NCI-H2196 treated with DMSO at 0.1 percent for 48 hours (cell line): ENCODE measurements at regions not wholly inside any gene's neighbourhood (a gene's known extent, or its start where the extent isn't known, plus 50 kb on each side); places are given as distances from the start of the nearest gene placed in this dataset.
A peak's percentile ranks its signal among the peaks of the same experiment; 100 is the strongest.

ENCODE experiments used
- DNase-seq: peaks from one replicate; lab custom pipeline; 2025; ENCODE audit not compliant: unreplicated experiment; lab: John Stamatoyannopoulos, UW

DNA sequence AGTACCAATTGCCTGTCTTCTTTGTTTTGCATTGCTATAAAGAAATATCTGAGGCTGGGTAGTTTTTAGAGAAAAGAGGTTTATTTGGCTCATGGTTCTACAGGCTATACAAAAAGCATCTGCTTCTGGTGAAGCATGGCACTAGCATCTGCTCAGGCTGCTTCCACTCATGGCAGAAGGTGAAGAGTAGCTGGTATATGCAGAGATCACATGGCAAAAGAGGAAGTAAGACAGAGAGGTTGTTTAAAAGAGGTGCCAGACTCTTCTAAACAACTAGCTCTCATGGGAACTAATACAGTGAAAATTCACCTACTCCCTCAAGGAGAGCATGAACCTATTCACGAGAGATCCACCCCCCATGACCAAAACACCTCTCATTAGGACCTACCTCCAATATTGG, 56.7 kb upstream of the GUCA2B start:
- no peak for DNase-seq

DNA sequence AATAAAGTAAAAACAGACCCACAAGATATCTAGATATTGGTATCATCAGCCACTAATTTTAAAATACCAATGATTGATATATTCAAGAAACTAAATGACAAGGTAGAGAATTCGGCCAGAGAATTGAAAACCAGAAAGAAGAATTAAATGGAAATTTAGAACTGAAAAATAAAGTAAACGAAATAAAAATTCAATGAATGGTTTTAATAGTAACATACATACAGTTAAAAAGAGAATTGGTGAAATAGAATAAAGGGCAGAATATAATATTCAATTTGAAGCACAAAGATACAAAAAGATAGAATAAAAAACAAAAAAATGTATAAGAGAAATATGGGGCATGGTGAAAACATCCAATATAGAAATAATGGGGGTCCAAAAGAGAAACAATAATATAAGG, 64.0 kb upstream of the GUCA2B start:
- no peak for DNase-seq

DNA sequence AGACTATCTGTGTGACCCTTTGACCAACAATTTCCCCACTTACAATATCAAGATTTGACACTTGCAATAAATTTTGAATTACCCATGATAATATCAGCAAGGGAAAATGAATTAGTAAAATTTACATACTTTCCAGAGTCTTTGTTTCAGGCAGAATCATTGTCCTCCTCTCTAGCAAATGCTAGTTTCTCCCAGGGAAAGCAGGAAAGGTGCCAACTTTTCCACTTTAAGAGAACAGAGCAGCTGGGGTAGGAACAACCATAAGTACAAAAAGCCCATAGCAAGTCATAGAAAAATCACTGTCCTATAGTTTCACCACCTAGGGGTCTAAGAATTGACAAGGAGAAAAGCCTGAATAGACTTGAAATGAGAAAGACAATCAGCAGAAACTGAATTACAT, 67.1 kb upstream of the GUCA2B start:
- no peak for DNase-seq

DNA sequence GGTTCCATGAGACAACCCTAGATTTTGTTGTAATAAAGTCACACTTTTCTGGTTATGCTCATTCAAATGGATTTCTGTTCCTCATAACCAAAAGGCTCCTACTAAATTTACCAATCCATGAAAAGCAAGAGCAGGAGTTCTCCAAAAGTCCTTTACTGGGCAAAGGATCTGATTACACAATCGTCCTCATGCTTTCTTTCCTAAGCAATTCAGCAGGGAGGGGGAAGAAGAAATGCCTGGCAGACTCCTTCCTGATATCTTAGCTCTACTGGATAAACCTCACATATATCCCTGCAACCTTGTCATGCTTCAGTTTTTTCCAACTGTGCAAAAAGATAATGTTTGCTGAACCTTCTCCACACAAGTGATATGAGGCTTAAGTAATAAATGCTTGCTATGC, 67.6 kb upstream of the GUCA2B start:
- DNase-seq, result no peak

DNA sequence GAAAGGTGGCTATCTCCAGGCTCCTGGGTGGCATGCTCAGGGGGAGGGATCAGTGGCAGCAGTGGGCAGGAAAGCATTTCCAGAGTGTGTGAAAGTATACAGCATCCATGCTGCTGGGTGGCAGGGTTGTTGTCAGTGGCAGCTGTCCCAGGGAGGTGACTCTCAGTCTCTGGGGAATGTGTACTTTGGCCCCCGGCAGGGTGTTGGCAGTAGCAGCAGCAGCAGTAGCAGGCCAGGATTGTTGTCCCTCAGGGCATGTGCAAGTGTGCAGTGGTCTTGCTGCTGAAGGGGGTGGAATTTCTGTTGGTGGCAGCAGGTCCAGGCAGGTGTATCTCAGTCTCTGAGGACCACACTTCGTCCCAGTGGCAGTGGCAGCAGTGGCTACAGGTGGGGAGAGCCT, 71.7 kb upstream of the GUCA2B start:
- DNase-seq, result no peak

DNA sequence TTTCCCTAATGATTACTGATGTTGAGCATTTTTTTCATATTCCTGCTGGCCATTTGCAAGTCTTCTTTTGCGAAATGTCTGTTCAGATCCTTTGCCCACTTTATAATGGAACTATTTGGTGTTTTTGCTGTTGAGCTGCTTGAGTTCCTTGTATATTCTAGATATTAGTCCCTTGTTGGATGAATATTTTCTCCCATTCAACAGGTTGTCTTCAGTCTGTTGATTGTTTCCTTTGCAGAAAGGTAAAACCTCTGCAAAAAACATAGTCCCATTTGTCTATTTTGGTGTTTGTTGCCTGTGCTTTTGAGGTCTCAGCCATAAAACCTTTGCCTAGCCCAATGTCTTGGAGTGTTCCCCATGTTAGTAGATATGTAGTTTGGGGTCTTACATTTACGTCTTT, 78.0 kb upstream of the GUCA2B start:
- DNase-seq, result no peak

DNA sequence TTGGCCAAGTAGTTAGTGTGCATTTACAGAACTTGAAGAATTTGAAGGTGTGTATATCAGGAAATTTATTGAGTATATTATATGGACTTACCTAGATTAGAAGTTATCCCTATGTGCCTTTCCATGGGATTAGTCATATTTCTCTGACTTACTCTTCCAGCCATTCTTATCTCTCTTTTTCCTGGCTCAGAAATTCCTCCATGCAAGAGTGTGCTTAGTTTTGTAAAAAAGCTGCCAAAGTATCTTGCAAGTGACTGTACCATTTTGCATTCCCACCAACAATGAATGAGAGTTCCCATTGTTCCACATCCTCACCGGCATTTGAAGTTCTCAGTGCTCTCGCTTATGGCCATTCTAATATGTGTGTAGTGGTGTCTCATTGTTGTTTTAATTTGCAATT, 82.2 kb upstream of the GUCA2B start:
- no peak for DNase-seq

DNA sequence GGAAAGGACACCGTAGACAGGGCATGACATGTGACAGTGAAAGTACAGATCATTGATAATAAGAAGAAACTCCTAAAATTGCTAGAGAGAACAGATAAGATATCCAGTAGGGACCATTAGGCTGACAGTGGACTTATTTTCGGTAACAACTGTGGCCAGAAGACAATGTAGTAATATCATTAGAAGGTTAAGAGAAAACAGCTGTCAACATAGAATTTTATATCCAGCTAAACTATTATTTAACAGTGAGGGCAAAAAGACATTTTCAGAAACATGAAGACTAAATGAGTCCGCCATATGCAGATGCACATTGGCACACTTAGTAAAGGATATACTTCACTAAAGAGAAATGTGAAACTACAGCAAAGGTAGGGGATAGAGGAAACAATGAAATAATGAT, 95.4 kb upstream of the GUCA2B start:
- DNase-seq, result no peak

DNA sequence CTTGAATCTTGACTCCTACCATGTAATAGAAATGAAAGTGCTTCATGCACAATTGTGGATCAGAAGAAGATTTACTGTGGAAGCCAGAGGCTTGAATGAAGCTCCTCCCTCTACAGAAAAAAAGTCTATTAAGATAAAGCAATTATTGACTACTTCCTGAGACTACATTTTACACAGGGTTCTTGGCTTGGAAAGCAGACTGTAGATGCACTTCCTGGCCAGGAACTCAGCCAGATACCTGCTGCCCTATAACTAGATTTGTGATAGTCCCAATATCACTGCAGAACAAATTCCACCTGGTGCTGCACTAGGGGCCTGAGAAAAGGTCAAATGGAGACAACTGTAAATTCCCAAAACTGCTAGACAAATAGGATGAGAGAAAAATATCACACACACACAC, 96.8 kb upstream of the GUCA2B start:
- DNase-seq, result no peak

DNA sequence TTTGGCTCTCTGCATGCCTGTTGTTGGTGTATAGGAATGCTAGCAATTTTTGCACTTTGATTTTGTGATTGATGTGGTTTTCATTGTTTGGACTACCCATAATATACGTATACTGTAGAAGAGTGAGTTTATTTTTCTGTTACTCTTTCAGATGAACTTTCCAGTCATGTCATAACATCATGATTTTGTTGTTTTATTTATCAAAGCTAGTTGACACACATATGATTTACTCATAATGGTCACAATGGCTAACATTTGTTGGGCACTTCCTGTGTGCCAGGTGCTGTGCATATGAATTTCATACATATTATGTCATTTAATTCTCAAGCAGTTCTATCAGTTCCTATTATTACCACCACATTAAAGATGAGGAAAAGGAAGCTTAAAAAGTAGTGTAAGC, 98.1 kb upstream of the GUCA2B start:
- DNase-seq, result no peak

DNA sequence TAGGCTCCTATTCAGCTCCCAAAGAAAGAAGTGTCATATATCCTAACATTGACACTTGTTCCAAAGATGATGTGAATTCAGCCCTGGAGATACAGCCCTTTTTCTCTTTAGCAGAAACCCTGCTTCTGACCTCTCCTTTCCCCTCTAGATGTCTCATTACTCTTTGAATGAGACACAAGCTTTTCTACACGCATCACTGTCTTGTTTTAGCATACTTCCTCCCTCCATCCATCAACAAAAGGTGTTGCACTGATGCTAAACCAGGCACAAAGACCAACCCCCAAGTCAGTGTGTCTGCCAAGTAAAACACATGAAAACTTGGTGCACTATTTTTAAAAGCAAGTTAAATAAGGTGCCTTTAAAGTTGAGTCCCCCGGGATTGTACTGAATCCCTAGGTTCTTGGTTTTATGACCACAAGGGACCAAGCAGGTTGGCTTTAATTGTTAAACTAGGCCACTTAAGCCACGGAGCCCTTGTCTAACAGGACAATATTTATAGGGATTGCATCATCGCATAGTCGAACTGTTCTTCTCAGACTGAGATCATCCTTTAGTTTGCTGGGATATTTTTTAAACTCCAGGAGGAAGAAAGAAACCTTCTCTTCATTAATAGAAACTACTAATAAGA, 101.0 kb upstream of the GUCA2B start:
- DNase-seq, result no peak

DNA sequence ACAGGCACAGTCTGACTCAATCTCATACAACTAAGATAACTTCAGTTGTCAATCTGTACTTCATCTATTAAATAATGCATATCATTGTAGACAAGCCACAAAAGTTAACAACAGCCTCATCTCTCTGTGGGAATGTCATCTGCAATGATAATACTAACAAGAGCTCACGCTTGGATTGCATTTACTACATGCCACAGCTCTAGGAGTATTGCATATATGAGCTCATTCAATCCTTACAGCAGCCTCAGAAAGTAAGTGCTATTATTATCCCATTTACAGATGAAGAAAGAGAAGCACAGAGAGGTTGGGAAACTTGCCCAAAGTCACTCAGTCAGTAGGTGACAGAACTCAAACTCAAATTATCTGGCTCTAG, 105.7 kb upstream of the GUCA2B start:
- no peak for DNase-seq

DNA sequence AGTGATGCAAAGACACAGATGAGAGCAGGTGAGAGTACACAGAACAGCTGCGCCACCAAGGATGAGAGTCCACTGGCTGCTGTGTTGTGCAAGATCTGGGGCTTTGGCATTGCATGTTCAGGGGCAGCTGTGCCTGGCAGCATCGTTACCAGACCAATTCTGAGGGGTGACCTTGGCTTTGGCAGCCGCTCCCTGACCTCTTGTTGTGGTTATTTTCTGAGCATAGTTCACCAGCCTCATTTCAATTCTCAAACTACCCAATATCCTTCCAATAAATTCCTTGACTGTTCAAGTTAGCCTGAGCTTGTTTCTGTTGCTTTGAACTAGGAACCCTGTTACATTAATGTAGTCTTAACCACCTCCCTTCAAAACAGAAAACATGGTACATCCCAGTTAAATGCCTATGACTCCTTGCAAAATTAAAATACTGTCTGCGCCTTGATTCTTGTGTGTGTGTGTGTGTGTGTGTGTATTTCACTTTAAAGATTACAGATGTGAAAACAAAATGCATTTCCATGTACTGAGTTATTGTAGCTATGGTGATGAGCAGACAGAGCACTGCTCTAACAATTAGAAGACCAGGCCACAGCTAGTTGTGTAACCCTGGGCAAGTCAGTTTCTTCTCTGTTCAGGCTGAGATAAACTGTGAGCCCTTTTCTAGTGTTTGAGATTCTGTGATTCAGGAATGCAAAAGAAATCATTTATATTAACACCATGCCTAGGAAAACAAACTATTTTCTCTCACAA, 106.3 kb upstream of the GUCA2B start:
- DNase-seq, result peak; percentile 50

DNA sequence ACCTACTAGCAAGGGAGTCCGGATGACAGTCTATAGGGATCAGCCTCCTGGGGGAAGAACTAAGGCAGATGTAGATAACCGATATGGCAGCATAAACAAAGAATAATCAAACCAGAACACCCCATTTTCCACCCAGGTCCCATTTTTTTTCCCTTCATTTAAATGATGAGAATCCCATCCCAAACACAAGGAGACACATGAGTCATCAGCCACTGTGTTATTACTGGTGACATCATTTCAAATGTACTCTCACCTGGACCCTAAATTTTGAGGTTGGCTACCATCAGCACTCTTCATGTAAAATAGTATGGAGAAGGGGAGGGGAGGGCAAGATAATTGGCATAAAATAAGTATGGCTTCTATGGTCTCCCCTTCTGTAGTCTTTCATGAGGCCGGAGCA, 108.9 kb upstream of the GUCA2B start:
- no peak for DNase-seq

DNA sequence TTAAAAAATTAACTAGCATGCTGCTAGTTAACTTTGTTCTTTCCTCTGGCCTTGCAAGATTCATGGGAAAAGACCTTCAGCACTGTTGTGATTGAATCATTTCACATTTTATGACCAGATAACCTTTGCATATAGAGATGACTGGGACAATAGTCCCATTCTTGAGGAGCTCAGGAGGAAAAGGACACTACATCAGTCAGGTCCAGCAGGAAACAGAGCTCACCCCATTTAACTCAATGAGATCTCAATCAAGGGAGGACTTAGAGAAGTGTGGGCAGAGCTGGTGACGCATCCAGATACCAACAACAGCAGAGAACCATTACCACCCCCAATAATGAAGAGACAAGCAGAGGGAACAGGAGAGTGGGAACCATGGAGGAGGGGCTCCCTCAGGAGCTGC, 109.4 kb upstream of the GUCA2B start:
- no peak for DNase-seq

DNA sequence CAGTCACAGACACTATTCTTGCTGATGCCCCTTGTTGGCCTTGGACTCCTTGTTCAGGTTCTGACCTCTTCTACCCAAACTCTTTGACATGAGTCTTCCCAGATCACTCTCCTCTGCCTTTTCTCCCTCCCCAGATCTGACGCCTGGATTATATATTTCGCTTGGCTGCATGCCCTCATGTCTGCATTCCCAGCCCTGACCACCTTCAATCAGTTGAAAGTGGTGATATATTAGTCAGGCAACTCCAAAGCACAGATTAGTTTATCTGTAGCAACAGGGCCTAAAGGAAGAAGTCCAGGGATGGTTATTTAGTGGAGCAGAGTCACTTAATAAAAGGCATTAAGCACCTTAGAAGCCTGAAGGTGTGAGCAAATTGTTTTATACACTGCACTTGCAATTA, 110.0 kb upstream of the GUCA2B start:
- no peak for DNase-seq

DNA sequence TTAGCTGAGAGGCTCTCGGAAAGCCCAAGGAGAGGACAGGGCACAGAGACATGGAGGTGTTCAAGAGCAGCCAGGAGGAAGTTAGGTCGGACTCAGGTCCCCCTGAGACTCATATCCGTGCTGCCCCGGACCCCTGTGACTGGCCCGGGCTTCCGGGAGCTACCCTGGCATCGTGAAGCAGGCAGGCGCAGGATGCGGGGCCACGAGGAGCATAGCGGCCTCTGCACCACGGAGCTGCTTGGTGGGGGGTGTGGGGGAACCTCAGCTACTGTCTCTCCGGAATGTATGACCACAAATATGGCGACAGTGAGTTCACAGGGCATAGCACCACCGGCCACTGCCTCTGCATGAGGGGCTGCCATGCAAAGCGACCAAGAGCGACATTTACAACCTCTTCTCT, 112.2 kb upstream of the GUCA2B start:
- no peak for DNase-seq

DNA sequence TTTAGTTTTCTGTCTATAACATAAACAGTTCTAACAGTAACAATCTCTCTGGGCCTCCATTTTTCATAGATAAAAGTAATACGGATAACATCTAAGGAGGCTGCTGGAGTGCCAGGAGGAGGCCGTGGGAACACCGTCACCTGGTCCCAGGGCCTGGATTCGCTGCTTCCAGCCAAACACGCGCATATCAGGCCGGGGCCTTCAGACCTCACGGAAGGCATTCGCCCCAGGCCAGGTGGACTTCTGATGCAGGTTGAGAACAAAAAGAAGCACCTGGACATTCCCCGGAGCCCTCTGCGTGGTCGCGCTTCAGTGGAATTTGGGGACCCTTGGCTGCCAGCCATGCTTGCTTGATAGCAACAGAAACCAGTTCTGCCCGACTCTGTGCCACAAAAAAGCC, 113.1 kb upstream of the GUCA2B start:
- no peak for DNase-seq

DNA sequence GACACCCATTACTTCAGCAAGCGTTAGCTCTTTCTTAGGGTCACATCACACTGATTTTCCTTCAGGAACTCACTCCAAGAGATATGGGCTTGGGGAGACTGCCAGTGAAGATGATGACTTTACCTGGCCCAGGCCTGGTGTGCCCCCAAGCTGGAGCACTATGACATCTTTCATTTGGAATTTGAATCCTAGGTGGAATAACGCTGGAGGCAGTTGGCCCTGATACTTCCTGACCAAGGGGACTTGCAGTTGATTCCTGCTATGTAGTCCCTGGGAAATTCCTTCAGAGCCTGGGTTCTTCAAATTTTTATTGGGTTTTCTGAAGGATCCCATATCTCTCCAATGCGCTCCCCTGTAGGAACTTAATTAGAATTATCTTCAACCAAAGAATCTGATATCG, 114.9 kb upstream of the GUCA2B start:
- no peak for DNase-seq

DNA sequence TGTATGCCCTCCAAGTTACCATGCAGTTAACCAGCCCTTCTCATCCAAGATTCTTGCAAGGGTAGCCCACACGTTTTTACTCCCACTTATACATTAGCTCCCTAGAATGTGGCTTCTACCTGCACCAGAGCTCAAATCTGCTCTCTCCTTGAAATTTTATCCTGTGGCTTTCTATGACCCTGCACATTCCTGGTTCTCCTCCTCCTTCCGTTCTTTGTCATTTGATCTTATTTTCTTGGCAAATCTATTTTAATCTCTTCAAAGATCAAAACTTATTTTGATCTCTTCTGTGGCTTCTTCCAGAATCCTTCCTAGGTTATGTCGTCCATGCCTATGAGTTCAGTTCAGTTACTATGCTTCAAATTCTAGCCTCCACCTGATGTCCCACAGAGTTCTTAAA, 115.6 kb upstream of the GUCA2B start:
- no peak for DNase-seq

DNA sequence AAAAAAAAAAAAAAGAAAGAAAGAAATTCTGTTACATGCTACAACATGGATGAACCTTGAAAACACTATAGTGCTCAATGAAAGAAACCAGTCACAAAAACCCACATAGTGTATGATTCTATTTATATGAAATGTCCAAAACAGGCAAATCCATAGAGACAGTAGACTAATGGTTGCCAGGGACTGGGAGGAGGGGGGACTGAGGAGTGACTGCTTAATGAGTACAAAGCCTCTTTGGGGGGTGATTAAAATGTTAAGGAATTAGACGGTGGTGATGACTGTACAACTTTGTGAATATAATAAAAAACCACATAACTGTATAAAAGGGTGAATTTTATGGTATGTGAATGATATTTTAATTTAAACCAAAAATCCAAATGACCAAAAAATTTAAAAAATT, 116.0 kb upstream of the GUCA2B start:
- no peak for DNase-seq

DNA sequence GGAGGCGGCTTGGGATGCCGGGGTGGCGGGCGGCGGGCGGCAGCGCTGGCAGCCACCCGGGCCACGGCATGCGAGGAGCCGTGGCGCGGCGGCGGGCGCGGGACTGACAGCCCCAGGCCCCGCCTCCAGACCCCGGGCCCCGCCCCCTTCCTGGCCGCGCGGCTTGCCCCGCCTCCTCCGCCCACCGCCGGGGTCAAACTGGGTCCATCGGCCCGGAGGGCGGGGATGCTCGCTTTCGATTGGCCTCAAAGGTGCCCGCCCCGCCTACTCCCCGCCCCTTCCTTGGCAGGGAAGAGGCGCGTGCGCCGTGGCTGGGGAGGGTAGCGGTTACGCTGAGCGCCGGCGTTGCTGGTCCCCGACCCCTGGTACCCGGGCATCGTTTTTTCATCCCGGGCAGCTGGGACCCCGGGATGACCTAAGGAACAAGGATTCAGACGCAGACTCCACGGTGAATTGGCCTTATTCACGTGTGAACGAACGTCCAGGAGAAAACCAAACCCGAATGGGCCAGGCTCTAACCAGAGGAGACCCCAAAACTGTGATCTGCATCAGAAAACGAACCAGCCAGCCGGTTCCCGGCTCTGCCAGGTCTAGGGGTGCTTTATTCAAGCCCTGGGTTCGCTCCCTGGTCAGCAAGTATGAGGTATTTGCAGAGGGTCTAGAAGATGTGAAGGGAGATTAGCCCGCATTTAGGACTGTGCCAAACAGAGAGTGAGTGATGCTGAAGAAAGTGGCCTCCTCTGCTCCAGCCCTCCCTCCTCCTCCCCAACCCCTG, 117.2 kb upstream of the GUCA2B start:
- peak; percentile 94 for DNase-seq
